T-helper 2 cell (primary cell): ENCODE measurements at regions not wholly inside any gene's neighbourhood (a gene's known extent, or its start where the extent isn't known, plus 50 kb on each side); places are given as distances from the start of the nearest gene placed in this dataset.

ENCODE experiments used
- DNase-seq, 5 experiments: peaks; one replicate each; pipeline versions ENCODE4 v3.0.0 to v3.0.0-alpha.2; 2012 to 2022

GRCh38 chr6:148059869-148060268 lies 282.8 kb upstream of the SASH1 start:
- no peak for DNase-seq

DNA sequence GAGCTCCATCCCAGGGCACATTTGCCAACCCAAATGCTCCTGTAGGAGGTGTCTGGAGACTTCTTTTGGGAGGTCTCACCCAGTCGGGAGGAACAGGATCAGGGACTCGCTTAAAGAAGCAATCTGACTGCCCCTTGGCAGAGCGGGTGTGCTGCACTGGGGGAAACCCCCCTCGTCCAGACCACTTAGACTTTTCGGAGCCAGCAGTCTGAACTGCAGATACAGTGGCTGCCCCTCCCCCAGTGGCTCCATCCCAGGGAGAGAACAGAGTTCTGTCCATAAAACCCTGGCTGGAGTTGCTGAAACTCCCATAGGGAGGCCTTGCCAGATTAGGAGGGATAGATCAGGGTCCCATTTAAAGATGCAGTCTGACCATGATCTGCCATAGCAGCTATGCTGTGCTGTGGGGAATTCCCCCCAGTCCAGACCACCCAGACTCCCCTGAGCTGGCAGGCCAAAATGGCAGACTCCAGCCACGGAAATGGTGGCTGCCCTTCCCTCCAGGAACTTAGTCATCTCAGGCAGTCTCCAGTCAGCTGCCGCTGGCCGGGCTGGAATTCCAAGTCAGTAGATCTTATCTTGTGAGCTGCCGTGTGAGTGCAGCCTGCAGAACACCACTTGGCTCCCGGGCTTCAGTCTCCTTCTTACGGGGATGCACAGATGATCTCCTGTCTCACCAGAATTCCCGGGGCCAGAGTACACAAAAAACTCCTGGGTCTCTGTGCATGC lies 278.1 kb upstream of the SASH1 start:
- no peak for DNase-seq

DNA sequence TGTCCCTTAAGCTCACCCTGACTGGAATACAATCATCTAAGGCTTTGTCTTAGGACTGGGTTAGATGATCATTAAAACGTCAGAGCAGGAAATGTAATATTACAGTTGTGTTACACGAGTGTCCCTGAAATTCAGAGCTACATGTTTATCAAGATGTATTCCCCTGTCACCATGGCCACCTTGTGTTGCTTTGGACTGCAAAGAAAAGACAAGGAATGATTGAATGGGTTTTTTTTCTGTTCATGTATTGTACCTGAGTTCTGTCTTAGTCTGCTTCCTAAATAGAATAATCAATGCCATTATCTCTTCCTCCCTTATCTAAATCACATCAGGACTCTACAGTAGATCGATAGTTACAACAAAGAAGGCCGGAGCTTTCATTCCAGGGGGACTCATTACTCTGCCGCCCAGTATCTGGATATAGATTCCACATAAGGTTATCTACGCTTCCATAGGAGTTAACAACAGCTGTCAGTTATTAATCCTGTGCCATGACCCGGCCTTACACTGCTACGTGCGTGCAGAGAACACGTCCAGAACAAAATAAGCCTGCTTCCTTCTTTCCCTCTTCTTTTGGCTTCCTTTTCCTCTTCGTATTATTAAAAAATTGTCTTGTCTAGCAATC lies 274.1 kb upstream of the SASH1 start:
- no peak for DNase-seq

GRCh38 chr6:148069256-148069655 lies 273.4 kb upstream of the SASH1 start:
- no peak for DNase-seq

DNA sequence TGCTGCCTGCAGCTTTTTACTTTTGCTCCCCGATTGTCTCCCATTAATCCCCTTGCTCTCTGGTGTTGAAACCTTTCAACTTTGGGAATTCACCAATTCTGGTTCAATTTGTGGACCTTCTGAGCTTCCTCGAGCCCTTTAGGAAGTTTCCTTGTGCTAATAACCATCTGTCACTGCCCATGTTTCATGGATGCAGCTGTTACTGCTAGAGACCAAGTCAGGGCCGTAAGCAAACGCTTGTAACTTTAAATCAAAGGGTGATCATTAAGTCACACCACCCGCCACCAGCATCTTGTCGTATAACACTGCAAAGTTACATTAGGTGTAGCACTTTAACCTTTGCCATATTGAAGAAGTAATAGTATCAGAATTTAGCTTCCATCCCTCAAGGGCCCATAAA lies 268.3 kb upstream of the SASH1 start:
- DNase-seq, result no peak

DNA sequence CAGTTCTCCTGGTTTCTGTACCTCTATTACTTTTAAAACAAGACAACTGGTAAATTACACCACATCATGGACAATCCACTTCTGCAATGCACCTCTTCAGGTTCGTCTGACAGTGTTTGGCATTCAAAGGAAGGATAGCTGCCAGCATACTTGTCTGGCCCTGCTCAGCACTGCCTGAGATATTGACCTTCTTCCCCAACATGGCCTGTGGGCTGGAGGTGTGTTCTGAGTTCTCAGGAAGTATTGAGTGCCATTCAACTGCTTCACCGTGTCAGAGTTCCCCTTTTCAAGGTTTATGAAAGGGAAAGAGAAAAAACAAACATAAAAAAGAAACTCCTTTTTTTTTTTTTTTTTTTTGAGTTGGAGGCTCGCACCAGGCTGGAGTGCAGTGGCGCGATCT lies 267.9 kb upstream of the SASH1 start:
- DNase-seq, result no peak

- no peak for DNase-seq
These were observed 267.3 kb upstream of the SASH1 start for GRCh38 chr6:148075352-148075751.

GRCh38 chr6:148076051-148076450 lies 266.6 kb upstream of the SASH1 start:
- no peak for DNase-seq

- DNase-seq, result no peak
These were observed 262.3 kb upstream of the SASH1 start for GRCh38 chr6:148080315-148080714.

- DNase-seq, result no peak
These were observed 261.6 kb upstream of the SASH1 start for GRCh38 chr6:148081076-148081475.

DNA sequence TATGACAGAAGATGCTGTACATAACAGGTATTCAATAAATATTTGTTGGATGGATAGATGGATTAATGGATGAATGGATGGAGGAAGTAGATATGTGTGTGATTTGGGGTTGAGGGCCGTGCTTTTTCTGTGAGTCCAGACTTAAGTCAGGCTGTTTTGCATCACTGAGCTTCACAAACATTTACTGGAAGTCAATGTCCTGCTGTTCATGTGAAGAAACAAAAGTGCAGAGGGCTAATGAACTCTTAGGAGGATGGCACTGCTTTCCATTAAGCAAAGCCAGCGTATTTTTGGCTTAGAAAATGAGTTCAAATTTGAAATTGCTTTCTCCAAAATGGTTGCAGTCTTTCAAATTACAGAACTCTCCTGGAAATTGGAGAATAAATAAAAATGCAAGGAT lies 260.6 kb upstream of the SASH1 start:
- DNase-seq, result no peak

DNA sequence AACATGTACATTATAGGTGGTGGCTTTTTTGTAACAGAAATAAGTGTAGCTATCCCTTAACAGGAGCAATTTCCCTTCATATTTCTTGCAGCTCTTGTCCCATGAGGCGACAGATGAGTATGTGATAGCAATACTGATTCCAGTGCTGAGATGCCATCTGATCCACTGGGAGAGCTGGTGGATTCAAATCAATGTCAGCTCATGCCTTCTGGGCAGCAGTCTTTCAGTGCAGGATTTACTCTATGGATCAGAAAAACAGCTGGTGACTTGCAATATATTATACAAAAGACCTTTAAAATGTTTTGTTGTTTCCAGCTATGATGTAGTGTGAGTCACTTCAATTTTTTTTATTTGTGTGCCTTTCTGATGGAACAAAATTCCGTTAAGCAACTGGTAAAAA lies 259.9 kb upstream of the SASH1 start:
- no peak for DNase-seq

GRCh38 chr6:148085631-148086331 lies 256.9 kb upstream of the SASH1 start:
- DNase-seq, result no peak

DNA sequence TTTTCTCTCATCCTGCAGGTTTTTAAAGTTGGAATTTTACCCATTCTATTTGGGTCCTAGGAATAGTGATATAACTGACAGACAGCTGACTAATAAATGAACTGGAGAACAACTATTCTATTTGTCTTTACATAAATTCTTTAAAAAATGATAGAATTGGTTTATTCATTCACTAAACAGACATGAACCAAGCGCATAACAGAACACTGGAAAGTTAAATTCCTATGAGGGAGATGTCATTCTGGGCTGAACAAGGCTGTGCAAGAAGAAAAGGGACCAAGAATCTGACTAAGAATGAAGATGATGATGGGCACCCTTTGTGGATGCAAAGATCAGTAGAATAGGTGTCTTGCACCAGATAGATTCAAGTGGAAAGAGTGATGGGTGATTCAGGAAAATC lies 256.3 kb upstream of the SASH1 start:
- DNase-seq, result no peak

- DNase-seq, result no peak
These were observed 255.8 kb upstream of the SASH1 start for GRCh38 chr6:148086843-148087242.

DNA sequence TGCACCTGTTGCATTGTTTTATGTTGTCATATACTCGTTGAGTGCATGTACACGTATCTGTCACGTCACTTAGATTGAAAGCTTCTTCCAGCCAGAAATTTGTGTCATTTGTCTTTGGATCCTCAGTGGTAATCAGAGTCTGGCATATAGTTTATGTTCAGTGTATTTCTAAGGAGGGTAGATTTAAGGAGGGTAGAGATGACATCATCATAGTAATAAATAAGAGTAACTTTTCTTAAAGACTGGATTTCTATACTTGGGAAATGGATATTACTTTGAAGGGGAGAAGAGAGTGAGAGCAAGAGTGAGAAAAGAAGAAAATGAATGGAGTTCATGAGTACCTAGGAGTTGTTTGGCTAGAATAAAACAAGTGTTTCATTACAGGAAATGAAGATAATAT lies 255.0 kb upstream of the SASH1 start:
- no peak for DNase-seq

DNA sequence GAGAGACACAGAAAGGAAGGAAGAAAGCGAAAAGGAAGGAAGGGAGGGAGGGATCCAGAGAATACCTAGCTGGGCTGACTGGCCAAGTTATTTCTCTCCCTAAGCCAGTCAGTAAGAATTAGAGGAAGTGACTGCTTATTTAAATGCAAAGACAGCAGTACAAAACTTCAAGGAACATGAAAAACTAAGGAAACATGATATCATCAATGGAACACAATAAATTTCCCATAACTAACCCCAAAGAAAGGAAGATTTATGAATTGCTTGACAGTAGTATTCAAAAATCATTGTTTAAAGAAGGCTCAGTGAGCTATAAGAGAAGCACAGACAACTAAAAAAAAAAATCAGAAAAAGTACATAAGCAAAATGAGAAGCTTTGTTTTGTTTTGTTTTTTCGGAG lies 252.3 kb upstream of the SASH1 start:
- no peak for DNase-seq

DNA sequence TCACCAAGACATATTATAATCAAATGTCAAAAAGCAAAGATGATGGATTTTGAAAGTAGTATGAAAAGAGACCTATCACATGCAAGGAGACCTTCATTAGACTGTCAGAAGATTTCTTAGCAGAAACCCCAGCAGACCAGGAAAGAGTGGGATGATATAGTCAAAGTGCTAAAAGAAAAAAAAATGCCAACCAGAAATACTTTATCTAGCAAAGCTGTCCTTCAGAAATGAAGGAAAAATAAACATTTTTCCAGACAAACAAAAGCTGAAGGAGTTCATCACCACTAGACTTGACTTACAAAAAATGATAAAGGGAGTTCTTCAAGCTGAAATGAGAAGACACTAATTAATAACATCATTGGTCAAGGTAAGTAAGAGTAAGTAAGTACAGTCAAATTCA lies 251.2 kb upstream of the SASH1 start:
- no peak for DNase-seq

DNA sequence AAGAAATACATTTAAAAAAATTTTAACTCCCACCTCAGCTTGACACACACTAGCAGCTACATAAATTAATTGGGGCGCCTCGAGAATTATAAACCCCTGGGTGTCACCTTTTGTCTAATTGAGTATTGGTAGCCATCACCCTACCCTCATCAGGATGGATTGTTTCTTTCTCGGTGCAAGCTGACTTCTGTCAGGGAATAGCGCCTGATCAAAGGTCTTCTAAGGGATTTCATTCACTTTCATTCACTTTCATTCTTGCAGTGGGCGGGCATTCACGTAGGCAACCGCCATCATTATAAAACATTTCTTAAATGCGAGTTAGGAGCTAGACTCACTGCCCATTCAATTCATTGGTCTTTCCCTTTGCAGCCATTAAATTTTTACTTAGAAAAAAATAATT lies 239.2 kb upstream of the SASH1 start:
- no peak for DNase-seq

GRCh38 chr6:148104131-148104530 lies 238.5 kb upstream of the SASH1 start:
- no peak for DNase-seq

DNA sequence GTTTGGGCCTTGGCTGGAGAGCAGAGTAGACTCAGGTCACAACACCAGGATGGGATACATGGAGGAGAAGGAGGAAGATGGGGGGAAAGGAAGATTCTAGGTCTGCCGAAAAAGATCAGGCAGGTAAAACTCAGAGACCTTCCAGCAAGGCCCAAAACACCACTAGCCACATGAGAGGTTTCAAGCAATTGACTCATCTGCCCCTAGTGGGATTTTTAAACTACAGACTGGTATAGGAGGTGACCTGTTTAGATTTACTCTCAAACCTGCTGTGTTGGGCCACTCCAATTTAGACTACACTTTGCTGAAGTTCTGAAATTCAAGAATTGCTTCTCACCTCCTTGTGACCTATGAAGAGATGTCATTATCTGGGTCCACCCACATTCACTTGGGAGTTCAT lies 236.9 kb upstream of the SASH1 start:
- no peak for DNase-seq

- no peak for DNase-seq
These were observed 234.7 kb upstream of the SASH1 start for GRCh38 chr6:148107911-148108310.

- no peak for DNase-seq
These were observed 232.9 kb upstream of the SASH1 start for GRCh38 chr6:148109732-148110131.

GRCh38 chr6:148110925-148111324 lies 231.7 kb upstream of the SASH1 start:
- DNase-seq, result no peak
